ENCODE measurements at regions not wholly inside any gene's neighbourhood (a gene's known extent, or its start where the extent isn't known, plus 50 kb on each side); places are given as distances from the start of the nearest gene placed in this dataset.

DNA sequence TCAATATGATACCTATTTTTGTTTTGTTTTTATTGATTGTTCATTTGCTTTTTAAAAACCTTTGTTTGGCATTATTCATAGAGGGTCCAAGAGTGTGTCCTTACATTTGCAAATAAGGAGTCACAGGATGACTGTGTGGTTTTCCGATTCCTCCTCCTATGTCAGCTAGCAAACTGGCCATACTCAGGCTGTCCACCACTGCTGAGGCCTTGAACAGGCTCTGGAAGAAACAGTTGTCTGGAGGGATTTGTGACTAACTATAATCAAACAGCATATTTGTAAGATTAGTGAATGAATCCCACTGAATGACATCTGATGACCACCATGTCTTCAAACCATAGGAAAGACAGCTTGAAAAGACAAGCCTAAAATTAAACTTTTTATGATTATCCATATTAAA lies 423.4 kb upstream of the ATP11B start:
- no TSS peak for BruUV-seq (replicated peaks)
- H3K27ac ChIP-seq (ENCODE audit: low read depth, low read length, poor library complexity, severe bottlenecking), result no peak overlapping the region
- no peaks in the 10 kb centered on the region for H3K36me3 ChIP-seq (ENCODE audit: insufficient read depth, low read length, poor library complexity, severe bottlenecking)
- H3K27me3 ChIP-seq (replicated peaks; ENCODE audit: insufficient read depth, low read depth, low read length, poor library complexity), result peaks cover 56% of the 10 kb centered on the region
- H3K9me3 ChIP-seq (ENCODE audit: low read depth, low read length, poor library complexity, severe bottlenecking), result no peaks in the 10 kb centered on the region
- H3K4me1 ChIP-seq (ENCODE audit: insufficient read depth, low read length, poor library complexity, severe bottlenecking), result peaks cover 7% of the 10 kb centered on the region
- ChIA-PET POLR2A (ENCODE audit: low non-redundant PET) (no interaction called here), CTCF (no interaction called here)
- intact Hi-C loops (cut with micrococcal nuclease; ENCODE audit: unreplicated experiment), result loop anchor here (10.0 kb wide), 1 partner anchor 655 kb away; the partner anchor contains the start of gene SOX2
- no peak for DNase-seq (ENCODE audit: low spot score)
- TF ChIP-seq EZH2 (IDR thresholded peaks at IDR 0.05; ENCODE audit: borderline replicate concordance, low read depth, low read length, poor library complexity, severe bottlenecking) (no peak), CTCF (conservative IDR thresholded peaks at IDR 0.05; ENCODE audit: low read depth, low read length) (no peak)
- no peak overlapping the region for H3K4me3 ChIP-seq (ENCODE audit: low read depth, low read length, poor library complexity, severe bottlenecking)

DNA sequence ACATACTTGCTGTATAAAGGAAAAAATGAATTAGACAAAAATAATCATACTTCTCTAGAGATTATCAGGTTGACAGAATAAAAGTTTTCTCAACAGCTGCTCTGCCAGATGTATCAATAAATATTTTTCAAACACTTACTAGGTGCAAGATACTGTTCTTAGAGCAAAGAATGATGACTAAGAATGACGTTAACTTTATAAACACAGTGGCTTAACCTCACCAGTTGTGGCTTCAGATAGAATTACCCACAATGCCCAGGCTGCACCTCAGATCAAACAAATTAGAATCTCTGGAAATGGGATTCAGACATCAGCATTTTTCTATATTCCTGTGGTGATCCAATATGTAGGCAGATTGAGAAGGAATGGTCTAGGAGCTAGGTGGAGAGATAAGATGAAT lies 422.4 kb upstream of the ATP11B start:
- no peak for DNase-seq (ENCODE audit: low spot score)
- Histone ChIP-seq H3K9me3 (ENCODE audit: low read depth, low read length, poor library complexity, severe bottlenecking) (no peaks in the 10 kb centered on the region), H3K27ac (ENCODE audit: low read depth, low read length, poor library complexity, severe bottlenecking) (no peak overlapping the region), H3K27me3 (replicated peaks; ENCODE audit: insufficient read depth, low read depth, low read length, poor library complexity) (peaks cover 56% of the 10 kb centered on the region), H3K4me1 (ENCODE audit: insufficient read depth, low read length, poor library complexity, severe bottlenecking) (no peaks in the 10 kb centered on the region), H3K4me3 (ENCODE audit: low read depth, low read length, poor library complexity, severe bottlenecking) (no peak overlapping the region), H3K36me3 (ENCODE audit: insufficient read depth, low read length, poor library complexity, severe bottlenecking) (no peaks in the 10 kb centered on the region)
- intact Hi-C loops (cut with micrococcal nuclease; ENCODE audit: unreplicated experiment), result no loop called here
- no TSS peak for BruUV-seq (replicated peaks)
- CTCF ChIA-PET, result no interaction called here
- TF ChIP-seq EZH2 (IDR thresholded peaks at IDR 0.05; ENCODE audit: borderline replicate concordance, low read depth, low read length, poor library complexity, severe bottlenecking), result no peak
- TF ChIP-seq CTCF (conservative IDR thresholded peaks at IDR 0.05; ENCODE audit: low read depth, low read length), result no peak
- POLR2A ChIA-PET (ENCODE audit: low non-redundant PET), result no interaction called here

DNA sequence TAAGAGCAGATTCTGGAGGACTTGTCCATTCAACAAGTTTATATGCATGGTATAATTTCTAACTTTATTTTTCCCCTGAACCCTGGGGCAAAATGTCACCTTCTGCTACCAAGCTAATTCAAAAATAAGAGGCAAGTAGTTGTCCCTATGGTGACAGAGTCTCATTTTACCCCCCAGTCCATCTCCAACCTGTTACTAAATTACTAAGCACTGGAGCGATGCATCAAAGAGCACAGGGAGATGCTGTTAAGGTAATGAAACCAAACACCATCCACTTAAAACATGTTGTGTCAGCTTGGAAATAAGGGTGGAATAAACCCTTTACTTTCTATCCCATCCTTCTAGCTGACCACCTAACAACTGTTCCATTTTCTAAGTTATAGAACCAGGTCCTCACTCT lies 417.4 kb upstream of the ATP11B start:
- Histone ChIP-seq H3K27ac (ENCODE audit: low read depth, low read length, poor library complexity, severe bottlenecking) (no peak overlapping the region), H3K9me3 (ENCODE audit: low read depth, low read length, poor library complexity, severe bottlenecking) (no peaks in the 10 kb centered on the region), H3K4me3 (ENCODE audit: low read depth, low read length, poor library complexity, severe bottlenecking) (no peak overlapping the region), H3K27me3 (replicated peaks; ENCODE audit: insufficient read depth, low read depth, low read length, poor library complexity) (peaks cover 21% of the 10 kb centered on the region), H3K36me3 (ENCODE audit: insufficient read depth, low read length, poor library complexity, severe bottlenecking) (no peaks in the 10 kb centered on the region), H3K4me1 (ENCODE audit: insufficient read depth, low read length, poor library complexity, severe bottlenecking) (no peaks in the 10 kb centered on the region)
- ChIA-PET POLR2A (ENCODE audit: low non-redundant PET) (interaction anchor here (0.6 kb wide), 1 partner anchor 269 kb away, joined by 30 read pairs; no protein-coding TSS in a partner anchor), CTCF (no interaction called here)
- intact Hi-C loops (cut with micrococcal nuclease; ENCODE audit: unreplicated experiment), result no loop called here
- BruUV-seq (replicated peaks), result no TSS peak
- TF ChIP-seq EZH2 (IDR thresholded peaks at IDR 0.05; ENCODE audit: borderline replicate concordance, low read depth, low read length, poor library complexity, severe bottlenecking), result no peak
- no peak for TF ChIP-seq CTCF (conservative IDR thresholded peaks at IDR 0.05; ENCODE audit: low read depth, low read length)
- DNase-seq (ENCODE audit: low spot score), result no peak
